ENCODE measurements at regions not wholly inside any gene's neighbourhood (a gene's known extent, or its start where the extent isn't known, plus 50 kb on each side); places are given as distances from the start of the nearest gene placed in this dataset.
"Not testable (repeated sequence)": the region's sequence is repeated elsewhere in the genome, so short reads cannot be mapped to it uniquely, and the experiment has no call there.

- not testable (repeated sequence) for TF ChIP-seq YY1 (IDR thresholded peaks at IDR 0.05; ENCODE audit: insufficient read depth, insufficient read length); SUZ12 (IDR thresholded peaks at IDR 0.05; ENCODE audit: extremely low read depth, insufficient read depth, insufficient read length); ZNF274 (IDR thresholded peaks at IDR 0.05; ENCODE audit: low read depth, low read length)
These were observed 133.0 kb downstream of the KLF8 start for GRCh38 chrX:56365171-56365570.
